Upper lobe of left lung (tissue), 4 donors: ENCODE measurements at regions not wholly inside any gene's neighbourhood (a gene's known extent, or its start where the extent isn't known, plus 50 kb on each side); places are given as distances from the start of the nearest gene placed in this dataset.

Experiments
- CTCF ChIP-seq, 6 experiments: fragments of 450-650 bp in 4 of 6; fragments of 200-600 bp in 2 of 6; sonication (generic) in 2 of 6; IDR thresholded peaks; one replicate each; pipeline ENCODE4 v1.5.1; 2016 to 2019; ENCODE audit warnings: antibody characterized with exemption in 6 of 6
- EP300 ChIP-seq, 4 donors: sonication (generic); formaldehyde crosslinking; IDR thresholded peaks; one replicate each; pipeline ENCODE4 v1.5.1; 2017; ENCODE audit warnings: antibody characterized with exemption in 4 of 4, control low read depth in 2 of 4
- POLR2A ChIP-seq, 4 donors: fragments of 450-650 bp; IDR thresholded peaks; one replicate each; pipeline ENCODE4 v1.5.1; 2016 to 2017; ENCODE audit warnings: antibody characterized with exemption in 4 of 4, mild to moderate bottlenecking in 2 of 4
- POLR2AphosphoS5 ChIP-seq, 2 donors: sonication (generic); formaldehyde crosslinking; IDR thresholded peaks; one replicate each; pipeline ENCODE4 v1.5.1; 2017; ENCODE audit warnings: antibody characterized with exemption in 2 of 2

- no peak for TF ChIP-seq CTCF (IDR thresholded peaks at IDR 0.05)
- no peak for TF ChIP-seq EP300 (IDR thresholded peaks at IDR 0.05)
- no peak for TF ChIP-seq POLR2A (IDR thresholded peaks at IDR 0.05)
- TF ChIP-seq POLR2AphosphoS5 (IDR thresholded peaks at IDR 0.05): no peak
These were observed 1610.7 kb upstream of the C9orf72 start for GRCh38 chr9:29183971-29184370.
